Stimulated activated CD4-positive, alpha-beta T cell treated with anti-CD3 and anti-CD28 coated beads, Interleukin-4, amount 100 ng/mL, for 24 hours (primary cell): ENCODE measurements at regions not wholly inside any gene's neighbourhood (a gene's known extent, or its start where the extent isn't known, plus 50 kb on each side); places are given as distances from the start of the nearest gene placed in this dataset.

Experiments
- DNase-seq: peaks from one replicate; pipeline ENCODE4 v3.0.0-alpha.2; 2020

GRCh38 chr1:36675106-36675505, 192.4 kb upstream of the CSF3R start:
- no peak for DNase-seq

- no peak for DNase-seq
Observed at GRCh38 chr1:36673202-36673601, 190.5 kb upstream of the CSF3R start.

GRCh38 chr1:36669262-36669661, 186.5 kb upstream of the CSF3R start:
- no peak for DNase-seq

- no peak for DNase-seq
Observed at GRCh38 chr1:36667836-36668235, 185.1 kb upstream of the CSF3R start.

GRCh38 chr1:36667256-36667655, 184.5 kb upstream of the CSF3R start:
- no peak for DNase-seq

- no peak for DNase-seq
Observed at GRCh38 chr1:36665478-36666080, 182.9 kb upstream of the CSF3R start.

- no peak for DNase-seq
Observed at GRCh38 chr1:36664571-36665287, 182.0 kb upstream of the CSF3R start.

- DNase-seq, result no peak
Observed at GRCh38 chr1:36663772-36664430, 181.2 kb upstream of the CSF3R start.

GRCh38 chr1:36658838-36659237, 176.1 kb upstream of the CSF3R start:
- DNase-seq, result no peak

- DNase-seq, result no peak
Observed at GRCh38 chr1:36657826-36658225, 175.1 kb upstream of the CSF3R start.

- no peak for DNase-seq
Observed at GRCh38 chr1:36656838-36657237, 174.1 kb upstream of the CSF3R start.

GRCh38 chr1:36656271-36656670, 173.6 kb upstream of the CSF3R start:
- DNase-seq, result no peak

GRCh38 chr1:36654586-36654985, 171.9 kb upstream of the CSF3R start:
- no peak for DNase-seq

GRCh38 chr1:36653850-36654249, 171.1 kb upstream of the CSF3R start:
- DNase-seq, result no peak

- no peak for DNase-seq
Observed at GRCh38 chr1:36652586-36652985, 169.9 kb upstream of the CSF3R start.

- no peak for DNase-seq
Observed at GRCh38 chr1:36652011-36652410, 169.3 kb upstream of the CSF3R start.

- DNase-seq, result no peak
Observed at GRCh38 chr1:36651176-36651910, 168.6 kb upstream of the CSF3R start.

- peak; percentile 67 for DNase-seq
Observed at GRCh38 chr1:36650200-36651065, 167.7 kb upstream of the CSF3R start.

- no peak for DNase-seq
Observed at GRCh38 chr1:36645867-36646266, 163.2 kb upstream of the CSF3R start.

- DNase-seq, result no peak
Observed at GRCh38 chr1:36644556-36644955, 161.8 kb upstream of the CSF3R start.

- no peak for DNase-seq
Observed at GRCh38 chr1:36643371-36644270, 160.9 kb upstream of the CSF3R start.

GRCh38 chr1:36642802-36643201, 160.1 kb upstream of the CSF3R start:
- no peak for DNase-seq
